GM19025 (cell line): ENCODE measurements at regions not wholly inside any gene's neighbourhood (a gene's known extent, or its start where the extent isn't known, plus 50 kb on each side); places are given as distances from the start of the nearest gene placed in this dataset.
"Not testable (repeated sequence)": the region's sequence is repeated elsewhere in the genome, so short reads cannot be mapped to it uniquely, and the experiment has no call there.

Experiments used
- ATAC-seq: cut with Tn5 transposase; IDR thresholded peaks from one replicate; pipeline ENCODE4 v1.9.1; 2021; ENCODE audit warnings: mild to moderate bottlenecking, low read depth, moderate library complexity; ENCODE audit not compliant: unreplicated experiment

DNA sequence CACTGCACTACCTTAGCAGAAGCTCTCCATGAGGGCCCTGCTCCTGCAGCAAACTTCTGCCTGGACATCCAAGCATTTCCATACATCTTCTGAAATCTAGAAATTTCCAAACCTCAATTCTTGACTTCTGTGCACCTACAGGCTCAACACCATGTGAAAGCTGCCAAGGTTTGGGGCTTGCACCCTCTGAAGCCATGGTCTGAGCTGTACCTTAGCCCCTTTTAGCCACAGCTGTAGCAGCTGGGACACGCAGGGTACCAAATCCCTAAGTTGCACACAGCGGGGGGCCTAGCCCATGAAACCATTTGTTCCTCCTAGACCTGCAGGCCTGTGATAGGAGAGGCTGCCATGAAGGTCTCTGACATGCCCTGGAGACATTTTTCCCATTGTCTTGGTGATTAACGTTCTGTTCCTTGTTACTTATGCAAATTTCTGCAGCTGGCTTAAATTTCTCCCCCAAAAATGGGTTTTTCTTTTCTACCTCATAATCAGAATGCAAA is 102.7 kb downstream of the EN1 start:
- ATAC-seq: not testable (repeated sequence)

DNA sequence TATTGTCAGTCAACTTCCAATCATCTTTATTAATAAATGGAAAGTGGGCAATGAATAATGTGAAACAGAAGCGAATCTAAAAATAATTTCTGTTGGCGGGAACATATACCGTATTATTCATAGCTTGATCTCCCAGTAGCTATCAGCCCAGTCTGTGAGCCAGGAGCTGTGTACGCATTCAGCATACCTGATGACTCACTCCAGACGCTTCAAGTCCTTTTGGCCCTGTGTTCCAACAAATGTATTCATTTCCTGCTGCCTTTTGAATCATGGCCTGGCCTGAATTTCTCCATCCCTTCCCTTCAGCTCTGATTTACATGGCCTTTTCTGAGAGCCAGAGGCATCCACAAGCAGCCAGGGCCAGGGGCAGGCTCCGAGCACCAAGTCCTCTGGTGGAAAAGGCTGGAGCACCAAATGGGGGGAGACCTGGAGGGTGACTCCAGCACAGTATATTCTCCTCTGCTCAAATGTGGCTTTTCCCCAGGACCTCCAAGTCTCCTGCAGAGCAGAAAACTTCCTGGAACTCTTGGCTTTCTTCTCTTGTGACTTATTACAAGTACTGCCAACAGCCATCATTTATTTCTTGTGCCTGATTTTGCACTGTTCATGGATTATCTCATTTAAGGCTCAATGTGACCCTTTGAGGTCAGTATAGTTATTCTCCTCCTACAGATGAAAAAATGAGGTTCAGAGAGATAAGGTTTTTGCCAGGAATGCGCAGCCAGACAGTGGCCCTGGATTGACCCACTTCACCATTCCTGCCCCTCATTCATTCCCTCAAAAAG is 108.7 kb downstream of the EN1 start:
- ATAC-seq: no peak

DNA sequence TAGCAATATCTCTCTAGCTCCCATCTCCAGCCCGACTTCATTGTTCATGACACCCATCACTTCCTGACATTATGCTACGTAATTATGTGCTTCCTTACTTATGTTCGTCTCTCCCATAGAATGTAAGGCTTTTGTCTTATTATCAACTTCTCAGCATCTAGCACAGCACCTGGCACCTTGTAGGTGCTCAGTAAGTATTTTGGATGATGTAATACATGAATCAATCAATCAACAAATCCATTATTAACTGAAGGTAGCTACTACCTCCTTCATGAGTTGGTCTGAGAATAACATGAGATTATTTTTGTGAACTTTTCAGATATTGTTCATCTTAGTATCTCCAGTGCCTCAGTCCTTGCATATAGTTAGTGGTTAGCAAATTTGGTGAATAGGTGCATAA is 109.3 kb downstream of the EN1 start:
- no peak for ATAC-seq

DNA sequence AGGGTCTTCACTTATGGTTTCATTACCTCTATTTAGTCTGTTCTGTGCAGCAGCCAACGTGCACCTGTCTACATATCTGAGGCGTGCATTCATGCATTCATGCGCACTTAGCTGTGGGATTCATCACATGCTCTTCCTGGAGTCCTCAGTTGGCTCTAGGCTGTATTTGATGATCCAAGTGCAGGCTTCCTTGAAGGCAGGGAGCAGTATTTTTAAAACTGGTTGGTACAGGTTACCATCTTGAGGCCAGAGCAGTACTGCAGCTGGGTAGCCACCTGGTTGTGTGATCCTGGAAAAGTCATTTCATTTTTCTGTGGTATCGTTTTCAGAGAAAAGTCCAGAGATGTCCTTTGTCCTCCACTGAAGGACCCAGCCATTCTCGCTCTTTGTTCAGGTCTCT is 109.8 kb downstream of the EN1 start:
- no peak for ATAC-seq

DNA sequence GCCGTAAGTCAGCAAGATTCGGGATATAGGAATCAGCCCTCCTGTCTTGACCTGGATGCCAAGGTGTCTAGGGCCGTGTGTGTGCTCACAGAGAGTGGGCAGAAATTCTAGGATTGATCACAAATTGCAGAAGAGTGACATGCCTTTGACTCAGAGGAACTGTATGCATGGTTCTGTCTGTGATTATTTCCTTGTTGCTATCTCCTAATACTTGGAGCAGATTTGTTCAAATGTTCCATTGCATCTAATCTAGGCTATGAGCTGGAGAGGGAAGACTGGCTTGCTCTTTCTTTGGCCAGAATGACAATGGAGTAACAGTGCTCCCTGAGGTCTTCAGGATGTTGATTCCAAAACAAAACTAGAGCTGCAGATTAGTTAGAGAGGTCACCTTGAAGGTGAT is 115.0 kb downstream of the EN1 start:
- no peak for ATAC-seq

DNA sequence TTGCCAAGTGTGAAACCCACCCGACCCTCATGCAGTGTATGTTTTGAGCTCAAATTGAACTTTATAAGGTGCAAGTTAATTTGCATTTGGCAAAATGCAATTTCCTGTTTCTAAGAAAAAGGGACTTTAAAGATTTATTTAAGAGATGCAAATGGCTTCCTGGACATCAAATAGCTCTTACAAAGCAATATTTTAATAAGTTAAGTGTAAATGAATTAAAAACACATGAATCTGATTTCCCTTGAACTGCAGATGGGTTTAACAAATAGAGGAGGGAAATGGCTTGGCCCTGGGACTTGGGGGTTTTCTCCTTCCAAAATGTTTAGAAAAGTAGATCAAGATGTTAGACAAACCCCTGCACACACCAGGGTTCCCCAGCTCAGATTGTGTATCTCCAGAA is 116.0 kb downstream of the EN1 start:
- ATAC-seq: no peak

DNA sequence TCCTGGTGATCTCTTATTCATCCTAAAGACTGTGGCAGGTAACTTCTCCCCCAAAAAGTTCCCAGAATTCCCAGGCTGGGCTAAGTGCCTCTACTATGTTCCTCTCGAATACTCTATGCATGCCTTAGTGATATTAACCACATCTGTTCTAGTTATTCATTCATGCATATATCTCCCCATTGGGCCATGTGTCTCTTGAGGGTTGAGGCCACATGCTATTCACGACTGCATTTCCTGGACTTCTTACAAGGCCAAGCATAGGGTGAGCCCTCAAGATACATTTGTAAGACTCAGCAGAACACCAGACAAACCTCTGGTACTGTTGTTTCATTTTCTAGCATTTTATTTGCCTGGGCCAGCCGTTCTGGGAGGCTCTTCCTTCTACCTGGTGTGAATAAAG is 117.0 kb downstream of the EN1 start:
- ATAC-seq: no peak

DNA sequence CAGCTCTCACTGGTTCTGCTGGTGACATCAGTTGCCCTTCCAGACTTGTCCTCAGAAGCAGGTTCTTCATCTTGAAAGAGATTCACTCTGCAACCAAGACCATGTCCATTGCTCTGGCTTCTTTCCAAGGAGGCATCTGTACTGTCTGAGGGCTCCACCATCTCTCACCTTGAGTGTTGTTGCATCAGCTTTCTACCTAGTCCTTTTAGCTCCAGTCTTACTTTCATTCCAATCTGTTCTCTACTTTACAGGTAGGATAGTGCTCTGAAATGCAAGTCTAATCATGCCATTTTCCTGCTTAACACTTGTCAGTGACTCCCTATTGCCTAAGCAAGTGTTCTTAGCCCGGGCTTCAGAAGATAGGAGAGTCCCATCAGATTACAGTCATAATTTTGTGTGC is 117.7 kb downstream of the EN1 start:
- ATAC-seq: no peak

DNA sequence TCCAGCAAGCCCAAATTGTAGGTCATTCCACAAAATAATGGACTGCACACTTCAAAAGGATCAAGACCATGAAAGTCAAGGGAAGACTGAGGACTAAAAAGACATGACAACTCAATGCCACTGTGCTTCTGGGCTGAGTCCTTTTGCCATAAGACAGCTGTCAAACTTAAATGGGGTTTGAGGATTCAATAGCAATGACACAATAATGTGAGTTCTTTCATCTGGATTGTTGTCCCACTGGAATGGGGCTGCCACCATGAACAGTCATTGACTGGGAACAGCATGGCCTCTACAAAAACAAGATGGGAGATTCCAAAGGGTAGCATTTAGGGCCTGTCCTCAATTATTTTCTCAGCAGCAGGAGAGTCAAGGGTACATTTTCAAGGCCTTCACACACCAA is 118.5 kb downstream of the EN1 start:
- no peak for ATAC-seq

DNA sequence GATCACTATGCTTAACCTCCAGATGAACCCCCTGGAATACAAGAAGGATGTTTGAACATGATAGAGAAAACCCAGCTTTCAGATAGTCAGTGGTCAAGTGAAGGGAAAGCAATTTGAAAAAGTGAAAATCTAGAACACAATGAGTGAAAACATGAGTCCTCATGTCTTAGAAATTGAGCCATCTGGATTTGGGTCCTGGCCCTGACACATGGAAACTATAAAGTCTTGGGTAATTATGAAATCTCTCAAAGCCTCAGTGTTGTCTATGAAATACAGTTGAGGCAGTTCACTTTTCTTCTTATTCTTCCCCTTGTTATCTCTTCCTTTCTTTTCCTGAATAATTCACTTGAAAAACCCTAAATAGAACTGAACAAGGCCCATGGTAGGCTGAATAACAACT is 120.6 kb downstream of the EN1 start:
- ATAC-seq: no peak

DNA sequence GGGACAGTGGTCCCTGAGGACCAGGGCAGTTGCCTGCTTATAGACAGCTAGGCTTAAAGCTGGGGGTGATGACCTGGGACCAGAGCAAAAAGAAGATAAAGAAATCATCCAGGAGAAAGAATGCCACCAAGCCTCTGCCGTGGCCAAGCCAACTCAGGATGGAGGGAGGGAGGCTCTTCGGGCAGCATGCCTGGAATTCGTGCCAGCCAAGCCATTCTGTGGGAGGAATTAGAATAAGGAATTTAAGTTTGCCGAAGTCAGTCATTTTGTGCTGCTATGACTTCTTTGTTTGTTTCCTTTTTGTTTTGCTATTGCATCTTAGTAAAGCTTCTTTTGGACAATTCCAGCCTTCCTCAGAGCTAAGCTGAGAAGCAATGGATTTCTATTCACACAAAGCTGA is 124.1 kb downstream of the EN1 start:
- no peak for ATAC-seq

DNA sequence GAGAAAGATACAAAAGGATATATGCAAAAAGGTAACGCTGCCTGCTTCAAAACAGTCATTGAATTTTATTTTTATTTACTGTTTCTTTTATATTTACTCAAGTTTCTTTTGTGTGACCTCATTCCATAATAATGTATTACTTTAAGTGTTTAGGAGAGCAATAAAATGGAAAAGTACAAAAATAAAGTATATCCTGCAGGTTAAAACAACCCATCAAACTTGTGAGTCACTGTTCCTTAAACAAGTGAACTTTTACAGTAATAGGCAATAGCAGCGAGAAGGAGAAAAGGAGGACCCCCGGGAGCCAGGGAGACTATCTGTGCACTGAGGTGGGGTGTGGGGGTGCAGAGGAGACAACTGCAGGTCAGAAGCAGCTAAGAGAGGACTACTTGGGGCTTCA is 124.5 kb downstream of the EN1 start:
- no peak for ATAC-seq

DNA sequence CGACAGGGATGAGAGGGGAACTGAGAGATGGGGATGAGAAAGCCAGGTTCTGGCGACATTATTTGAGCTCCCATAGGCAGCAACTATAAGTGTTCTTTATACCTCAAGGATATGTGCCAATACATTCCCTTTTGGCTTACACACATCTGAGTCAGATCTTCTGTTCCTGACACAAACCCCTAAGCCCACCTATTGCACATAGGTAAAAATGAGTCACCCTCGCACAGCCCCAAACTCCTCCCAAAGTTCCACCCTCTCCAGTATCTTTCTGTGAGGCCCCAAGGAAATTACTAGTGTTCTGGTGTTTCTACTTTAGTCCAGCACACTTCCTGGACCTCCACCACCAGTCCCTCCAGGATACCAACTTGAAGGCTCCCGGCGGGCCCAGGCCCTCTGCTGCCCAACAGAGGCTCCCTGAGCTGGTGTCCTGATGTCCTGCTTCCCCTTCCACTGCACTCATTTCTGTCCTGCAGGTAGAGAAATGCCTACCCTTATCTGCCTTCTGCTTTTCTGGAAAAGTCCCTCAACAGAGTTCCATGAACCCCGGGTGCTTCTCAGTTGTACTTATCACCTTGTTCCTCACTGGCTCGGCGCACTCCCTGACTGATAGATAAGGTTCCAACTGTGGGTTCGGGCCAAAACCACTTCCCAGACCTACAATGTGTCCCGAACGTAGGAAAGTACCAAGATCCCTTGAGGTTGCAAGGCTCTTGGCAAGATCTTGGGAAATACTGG is 125.5 kb downstream of the EN1 start:
- no peak for ATAC-seq

DNA sequence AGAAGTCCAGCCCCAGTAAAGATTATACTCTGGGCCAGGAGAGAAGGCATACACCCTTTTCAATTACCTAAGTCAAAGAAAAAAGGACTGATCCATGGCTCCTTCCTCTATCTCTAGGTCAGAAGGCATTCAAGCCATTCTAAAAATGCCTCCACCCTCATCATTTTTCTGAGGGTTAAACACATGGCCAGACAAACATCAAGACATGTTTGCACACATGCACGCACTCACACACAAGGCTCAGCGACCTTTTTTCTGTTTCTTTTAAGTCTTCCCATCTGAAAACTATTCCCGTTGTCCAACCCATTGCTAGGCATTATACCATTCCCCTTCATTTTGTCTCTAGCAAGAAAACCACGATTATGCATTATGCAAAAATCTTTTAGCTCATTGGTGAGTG is 126.6 kb downstream of the EN1 start:
- no peak for ATAC-seq

DNA sequence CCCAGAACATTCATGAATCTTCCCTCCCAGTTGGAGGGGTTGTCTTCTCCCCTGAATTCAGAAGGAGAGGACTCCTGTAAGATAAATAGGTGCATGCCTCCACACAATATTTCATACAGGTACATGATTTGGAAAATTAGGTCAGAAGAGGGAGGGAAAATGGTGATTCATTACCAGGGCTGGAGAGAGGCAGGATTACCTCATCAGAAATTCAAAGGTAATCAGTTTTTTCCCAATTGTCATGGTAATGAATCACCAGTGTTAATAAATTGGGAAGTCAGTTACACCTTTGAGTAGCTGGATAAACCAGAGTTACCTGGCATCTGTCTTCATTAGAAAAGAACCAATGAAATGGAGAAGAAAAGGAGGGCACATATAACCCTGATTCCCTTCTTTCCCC is 128.5 kb downstream of the EN1 start:
- no peak for ATAC-seq

DNA sequence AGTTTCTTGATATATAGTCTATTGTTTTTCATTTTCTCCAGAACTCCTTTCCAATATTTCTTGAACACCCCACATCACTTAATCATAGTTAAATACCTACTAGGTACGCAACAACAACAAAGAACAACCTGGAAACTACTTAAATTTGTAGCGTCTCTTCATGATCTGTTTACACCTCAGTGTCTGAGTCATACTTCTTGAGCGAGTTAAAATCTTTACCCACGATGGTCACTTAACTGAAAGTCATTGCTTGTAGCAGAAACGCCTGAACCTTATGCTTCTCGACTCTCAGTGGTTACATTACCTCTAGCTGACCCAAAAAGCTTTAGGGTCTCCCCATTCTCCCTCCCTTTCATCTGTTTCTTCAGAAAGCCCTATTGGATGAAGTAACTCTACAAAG is 131.3 kb downstream of the EN1 start:
- ATAC-seq: no peak

DNA sequence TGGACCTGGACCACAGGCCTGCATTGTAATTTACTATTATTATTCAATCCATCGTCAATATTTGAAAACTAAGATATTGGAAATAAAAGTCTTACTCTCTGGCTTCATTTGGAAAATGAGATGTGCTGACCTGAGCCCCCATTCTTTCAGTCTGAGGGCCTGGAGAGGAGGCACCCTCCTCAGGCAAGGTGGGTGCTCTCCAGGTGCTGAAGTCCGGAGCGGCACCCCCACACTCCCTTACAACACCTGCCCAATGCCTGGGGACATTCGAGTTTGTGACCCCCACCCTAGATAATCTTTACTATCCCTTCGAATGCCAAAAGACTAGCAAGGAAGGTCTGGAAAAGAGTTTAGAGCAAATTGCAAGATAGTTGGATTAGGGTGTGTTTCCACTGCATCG is 133.3 kb downstream of the EN1 start:
- ATAC-seq: no peak

DNA sequence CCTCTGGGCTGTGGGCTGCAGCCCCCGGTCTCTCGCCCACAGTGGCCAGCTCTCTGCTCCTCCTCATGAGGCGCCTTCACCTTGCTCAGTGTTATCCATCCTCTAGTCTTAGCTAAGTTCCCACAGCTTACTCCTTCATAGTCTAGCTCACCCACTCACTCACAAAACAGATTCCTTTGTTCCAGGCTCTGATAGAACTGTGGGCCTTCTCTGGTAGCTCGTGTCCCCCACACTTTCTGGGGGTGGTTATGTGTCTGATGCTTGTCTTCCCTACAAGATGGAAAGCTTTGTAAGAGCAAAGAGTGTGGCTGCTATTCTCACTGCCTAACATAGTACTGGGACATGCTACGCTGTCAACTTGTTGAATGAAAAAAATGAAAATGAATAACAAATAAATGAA is 135.8 kb downstream of the EN1 start:
- ATAC-seq: no peak

DNA sequence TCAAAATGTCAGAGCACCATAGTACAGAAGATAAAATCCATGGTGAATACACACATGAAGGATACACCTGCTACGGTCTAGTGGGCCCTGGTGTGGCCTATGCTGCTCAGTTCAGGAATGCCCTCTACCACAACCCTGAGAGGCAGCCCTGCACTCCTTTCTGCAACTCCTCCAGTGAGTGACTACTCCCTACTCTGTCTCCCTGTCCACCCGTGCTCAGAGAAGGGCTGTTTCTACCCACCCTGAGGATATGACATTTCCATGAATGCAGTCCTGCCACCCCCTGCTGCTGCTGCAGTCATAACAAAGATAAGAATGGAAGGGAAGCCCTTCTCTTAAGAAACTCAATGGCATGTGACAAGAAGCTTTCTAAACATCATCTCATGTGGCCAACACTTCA is 137.0 kb downstream of the EN1 start:
- no peak for ATAC-seq

DNA sequence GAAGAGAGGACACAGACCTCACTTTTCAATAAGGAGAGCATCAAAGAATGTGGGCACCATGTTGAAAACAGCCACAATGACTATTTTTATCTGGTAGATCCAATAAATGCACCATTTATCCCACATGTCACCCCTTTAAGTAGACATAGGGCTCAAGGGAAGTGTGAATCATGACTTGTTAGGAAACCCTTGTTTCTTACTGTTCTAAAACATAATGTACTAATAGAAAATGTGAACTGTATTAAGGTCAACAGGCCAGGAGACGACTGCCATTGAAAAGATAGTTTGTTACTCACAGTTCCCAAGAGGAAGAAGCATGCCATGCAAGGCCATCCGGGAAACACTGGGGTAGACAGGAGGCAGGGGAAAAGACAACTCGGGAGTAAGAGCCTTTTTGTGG is 137.7 kb downstream of the EN1 start:
- ATAC-seq: no peak

DNA sequence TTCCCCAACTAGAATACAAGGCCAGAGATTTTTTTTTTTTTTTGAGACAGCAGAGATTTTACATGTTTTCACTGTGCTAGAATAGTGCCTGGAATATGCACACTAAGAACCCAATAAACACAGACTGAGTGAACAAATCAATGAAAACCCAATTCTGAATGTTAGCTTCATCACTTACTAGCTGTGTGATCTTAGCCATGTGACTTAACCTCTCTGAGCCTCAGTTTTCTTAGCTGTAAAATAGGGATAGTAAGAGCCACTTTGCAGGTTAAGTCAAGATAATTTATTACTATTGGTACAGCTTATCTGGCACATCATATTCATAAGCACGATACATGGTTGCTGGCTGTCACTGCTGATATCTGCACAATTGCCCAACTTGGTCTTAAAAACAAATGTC is 140.6 kb downstream of the EN1 start:
- ATAC-seq: no peak

DNA sequence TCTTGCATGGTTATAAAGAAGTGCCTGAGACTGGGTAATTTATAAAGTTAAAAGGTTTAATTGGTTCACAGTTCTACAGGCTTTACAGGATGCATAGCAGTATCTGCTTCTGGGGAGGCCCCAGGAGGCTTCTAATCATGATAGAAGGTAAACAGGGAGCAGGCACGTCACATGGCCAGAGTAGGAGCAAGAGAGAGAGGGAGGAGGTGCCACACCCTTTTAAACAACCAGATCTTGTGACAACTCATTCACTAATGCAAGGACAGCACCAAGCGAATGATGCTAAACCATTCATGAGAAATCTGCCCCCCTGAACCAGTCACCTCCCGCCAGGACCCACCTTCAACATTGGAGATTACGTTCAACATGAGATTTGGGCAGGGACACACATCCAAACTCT is 141.1 kb downstream of the EN1 start:
- no peak for ATAC-seq
